Ishikawa (cell line): ENCODE measurements at regions not wholly inside any gene's neighbourhood (a gene's known extent, or its start where the extent isn't known, plus 50 kb on each side); places are given as distances from the start of the nearest gene placed in this dataset.
A peak's percentile ranks its signal among the peaks of the same experiment; 100 is the strongest.

ENCODE experiments used
- CEBPB ChIP-seq: IDR thresholded peaks from 2 replicates; pipeline ENCODE4 v1.6.1; 2012
- CREB1 ChIP-seq: IDR thresholded peaks from 2 replicates; pipeline ENCODE4 v1.6.1; 2012; ENCODE audit warnings: low read depth
- EP300 ChIP-seq: IDR thresholded peaks from 2 replicates; pipeline ENCODE4 v1.6.1; 2012; ENCODE audit warnings: borderline replicate concordance
- FOXM1 ChIP-seq: IDR thresholded peaks from 2 replicates; pipeline ENCODE4 v1.6.1; 2012; ENCODE audit warnings: low read depth, borderline replicate concordance
- MAX ChIP-seq: IDR thresholded peaks from 2 replicates; pipeline ENCODE4 v1.6.1; 2012
- NFIC ChIP-seq: IDR thresholded peaks from 2 replicates; pipeline ENCODE4 v1.6.1; 2012
- RAD21 ChIP-seq: IDR thresholded peaks from 2 replicates; pipeline ENCODE4 v1.6.1; 2012; ENCODE audit warnings: low read depth
- REST ChIP-seq: IDR thresholded peaks from 2 replicates; pipeline ENCODE4 v1.6.1; 2012; ENCODE audit warnings: low read depth, mild to moderate bottlenecking
- TAF1 ChIP-seq: IDR thresholded peaks from 2 replicates; pipeline ENCODE4 v1.6.1; 2012; ENCODE audit warnings: low read depth, mild to moderate bottlenecking
- TCF12 ChIP-seq: IDR thresholded peaks from 2 replicates; pipeline ENCODE4 v1.6.1; 2012; ENCODE audit warnings: low read depth
- TEAD4 ChIP-seq: IDR thresholded peaks from 2 replicates; pipeline ENCODE4 v1.6.1; 2012
- USF1 ChIP-seq: IDR thresholded peaks from 2 replicates; pipeline ENCODE4 v1.6.1; 2012
- YY1 ChIP-seq: IDR thresholded peaks from 2 replicates; pipeline ENCODE4 v1.6.1; 2012; ENCODE audit warnings: low read depth
- ZBTB7A ChIP-seq: IDR thresholded peaks from 2 replicates; pipeline ENCODE4 v1.6.1; 2012; ENCODE audit warnings: low read depth

GRCh38 chr6:37558168-37558567 lies 58.5 kb upstream of the CCDC167 start:
- TF ChIP-seq MAX (no peak), NFIC (no peak), YY1 (no peak), TAF1 (no peak), CREB1 (no peak), CEBPB (no peak), ZBTB7A (no peak), EP300 (no peak), TCF12 (no peak), FOXM1 (no peak)

GRCh38 chr6:37557645-37558114 lies 58.0 kb upstream of the CCDC167 start:
- TF ChIP-seq CREB1, result no peak
- TF ChIP-seq RAD21, result no peak
- TF ChIP-seq MAX, result no peak
- TF ChIP-seq USF1, result no peak

GRCh38 chr6:37556881-37557644 lies 57.4 kb upstream of the CCDC167 start:
- TF ChIP-seq REST, result peak; percentile 65; the same call in 1 of the 2 replicates
- no peak for TF ChIP-seq TEAD4

- no peak for TF ChIP-seq TEAD4
Observed at GRCh38 chr6:37555040-37555781, 55.5 kb upstream of the CCDC167 start.

GRCh38 chr6:37554480-37554819 lies 54.8 kb upstream of the CCDC167 start:
- TF ChIP-seq TEAD4, result peak; percentile 64
- TF ChIP-seq EP300, result peak; percentile 55; the same call in 1 of the 2 replicates
- 0 out of 2 replicates have a peak, but pooled peaks have one; percentile 38 for TF ChIP-seq TCF12
- TF ChIP-seq FOXM1, result no peak
- no peak for TF ChIP-seq CREB1

GRCh38 chr6:37552267-37552666 lies 52.6 kb upstream of the CCDC167 start:
- TF ChIP-seq USF1 (no peak), CREB1 (no peak), CEBPB (no peak), YY1 (no peak), REST (no peak), TAF1 (no peak), EP300 (no peak), TEAD4 (no peak)

GRCh38 chr6:37551867-37552266 lies 52.2 kb upstream of the CCDC167 start:
- no peak for TF ChIP-seq USF1
